ENCODE measurements at regions not wholly inside any gene's neighbourhood (a gene's known extent, or its start where the extent isn't known, plus 50 kb on each side); places are given as distances from the start of the nearest gene placed in this dataset.

- Histone ChIP-seq H3K4me2 (ENCODE audit: low read length) (no peak overlapping the region), H3K9me3 (ENCODE audit: insufficient read depth, low read length) (no peaks in the 10 kb centered on the region), H2AFZ (ENCODE audit: low read depth, low read length) (no peak overlapping the region), H3K27me3 (ENCODE audit: low read depth, low read length) (peaks cover 3% of the 10 kb centered on the region; the same call in 1 of the 2 replicates), H3K4me3 (ENCODE audit: low read length) (no peak overlapping the region), H3K36me3 (replicated peaks; ENCODE audit: low read depth, low read length) (no peaks in the 10 kb centered on the region), H3K4me1 (ENCODE audit: low read length) (peaks cover 3% of the 10 kb centered on the region), H3K27ac (ENCODE audit: low read length) (no peak overlapping the region), H3K79me2 (ENCODE audit: low read length) (no peaks in the 10 kb centered on the region), H4K20me1 (ENCODE audit: insufficient read depth, low read length) (no peaks in the 10 kb centered on the region), H3K9ac (ENCODE audit: low read length) (no peak overlapping the region)
- TF ChIP-seq EZH2phosphoT487 (IDR thresholded peaks at IDR 0.05; ENCODE audit: low read depth) (no peak), CTCF (IDR thresholded peaks at IDR 0.05; ENCODE audit: low read depth, low read length) (no peak)
Measured at GRCh38 chr5:8350644-8351339, 481.8 kb downstream of the MTRR start.

GRCh38 chr5:8355981-8356380 lies 487.0 kb downstream of the MTRR start:
- no peaks in the 10 kb centered on the region for H3K36me3 ChIP-seq (replicated peaks; ENCODE audit: low read depth, low read length)
- TF ChIP-seq EZH2phosphoT487 (IDR thresholded peaks at IDR 0.05; ENCODE audit: low read depth): no peak
- no peak for TF ChIP-seq CTCF (IDR thresholded peaks at IDR 0.05; ENCODE audit: low read depth, low read length)
- H3K4me1 ChIP-seq (ENCODE audit: low read length): no peaks in the 10 kb centered on the region
- no peaks in the 10 kb centered on the region for H3K9me3 ChIP-seq (ENCODE audit: insufficient read depth, low read length)
- H3K79me2 ChIP-seq (ENCODE audit: low read length): no peaks in the 10 kb centered on the region
- H4K20me1 ChIP-seq (ENCODE audit: insufficient read depth, low read length): no peaks in the 10 kb centered on the region
- H3K4me2 ChIP-seq (ENCODE audit: low read length): no peak overlapping the region
- no peak overlapping the region for H3K27ac ChIP-seq (ENCODE audit: low read length)
- no peak overlapping the region for H2AFZ ChIP-seq (ENCODE audit: low read depth, low read length)
- no peak overlapping the region for H3K9ac ChIP-seq (ENCODE audit: low read length)
- H3K27me3 ChIP-seq (ENCODE audit: low read depth, low read length): 0 out of 2 replicates have a peak, but pooled peaks cover 3% of the 10 kb centered on the region
- no peak overlapping the region for H3K4me3 ChIP-seq (ENCODE audit: low read length)

GRCh38 chr5:8360012-8360411 lies 491.1 kb downstream of the MTRR start:
- H3K9ac ChIP-seq (ENCODE audit: low read length): no peak overlapping the region
- no peaks in the 10 kb centered on the region for H4K20me1 ChIP-seq (ENCODE audit: insufficient read depth, low read length)
- no peak overlapping the region for H3K4me2 ChIP-seq (ENCODE audit: low read length)
- no peaks in the 10 kb centered on the region for H3K9me3 ChIP-seq (ENCODE audit: insufficient read depth, low read length)
- H3K4me3 ChIP-seq (ENCODE audit: low read length): no peak overlapping the region
- H3K36me3 ChIP-seq (replicated peaks; ENCODE audit: low read depth, low read length): no peaks in the 10 kb centered on the region
- no peaks in the 10 kb centered on the region for H3K4me1 ChIP-seq (ENCODE audit: low read length)
- 0 out of 2 replicates have a peak, but pooled peaks cover 3% of the 10 kb centered on the region for H3K27me3 ChIP-seq (ENCODE audit: low read depth, low read length)
- H3K79me2 ChIP-seq (ENCODE audit: low read length): no peaks in the 10 kb centered on the region
- no peak overlapping the region for H2AFZ ChIP-seq (ENCODE audit: low read depth, low read length)
- no peak overlapping the region for H3K27ac ChIP-seq (ENCODE audit: low read length)
- TF ChIP-seq EZH2phosphoT487 (IDR thresholded peaks at IDR 0.05; ENCODE audit: low read depth) (no peak), CTCF (IDR thresholded peaks at IDR 0.05; ENCODE audit: low read depth, low read length) (no peak)

- Histone ChIP-seq H3K9ac (ENCODE audit: low read length) (no peak overlapping the region), H3K79me2 (ENCODE audit: low read length) (no peaks in the 10 kb centered on the region), H2AFZ (ENCODE audit: low read depth, low read length) (no peak overlapping the region), H3K36me3 (replicated peaks; ENCODE audit: low read depth, low read length) (no peaks in the 10 kb centered on the region), H3K9me3 (ENCODE audit: insufficient read depth, low read length) (no peaks in the 10 kb centered on the region), H3K27me3 (ENCODE audit: low read depth, low read length) (0 out of 2 replicates have a peak, but pooled peaks cover 3% of the 10 kb centered on the region), H3K27ac (ENCODE audit: low read length) (no peak overlapping the region), H3K4me1 (ENCODE audit: low read length) (no peaks in the 10 kb centered on the region), H3K4me2 (ENCODE audit: low read length) (no peak overlapping the region), H4K20me1 (ENCODE audit: insufficient read depth, low read length) (no peaks in the 10 kb centered on the region), H3K4me3 (ENCODE audit: low read length) (no peak overlapping the region)
- TF ChIP-seq EZH2phosphoT487 (IDR thresholded peaks at IDR 0.05; ENCODE audit: low read depth) (no peak), CTCF (IDR thresholded peaks at IDR 0.05; ENCODE audit: low read depth, low read length) (no peak)
Measured at GRCh38 chr5:8362495-8362894, 493.5 kb downstream of the MTRR start.
